GM18907 (cell line): ENCODE measurements at regions not wholly inside any gene's neighbourhood (a gene's known extent, or its start where the extent isn't known, plus 50 kb on each side); places are given as distances from the start of the nearest gene placed in this dataset.

ENCODE experiments used
- ATAC-seq: cut with Tn5 transposase; IDR thresholded peaks from one replicate; pipeline ENCODE4 v1.9.1; 2021; ENCODE audit warnings: mild to moderate bottlenecking, moderate library complexity; ENCODE audit not compliant: unreplicated experiment

- no peak for ATAC-seq
These were observed 173.2 kb upstream of the SOX4 start for GRCh38 chr6:21420146-21420878.

DNA sequence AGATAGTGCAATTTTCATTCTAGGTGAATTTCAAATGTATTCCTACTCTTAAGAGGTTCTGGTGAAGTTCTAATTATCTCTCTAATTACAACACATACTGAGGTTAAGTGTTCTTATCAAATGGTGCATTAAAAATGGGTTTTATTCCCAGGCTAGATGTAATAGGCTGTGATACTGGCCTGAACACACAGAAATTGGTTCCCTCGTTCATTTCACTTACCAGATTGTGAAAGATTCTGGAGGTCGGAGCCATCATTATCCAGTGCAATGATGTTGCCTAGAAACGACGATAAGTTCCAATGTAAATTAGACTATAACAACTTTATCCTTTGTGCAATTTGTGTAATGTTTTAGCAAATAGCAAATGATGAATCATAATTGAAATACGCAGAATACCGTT, 172.6 kb upstream of the SOX4 start:
- no peak for ATAC-seq

DNA sequence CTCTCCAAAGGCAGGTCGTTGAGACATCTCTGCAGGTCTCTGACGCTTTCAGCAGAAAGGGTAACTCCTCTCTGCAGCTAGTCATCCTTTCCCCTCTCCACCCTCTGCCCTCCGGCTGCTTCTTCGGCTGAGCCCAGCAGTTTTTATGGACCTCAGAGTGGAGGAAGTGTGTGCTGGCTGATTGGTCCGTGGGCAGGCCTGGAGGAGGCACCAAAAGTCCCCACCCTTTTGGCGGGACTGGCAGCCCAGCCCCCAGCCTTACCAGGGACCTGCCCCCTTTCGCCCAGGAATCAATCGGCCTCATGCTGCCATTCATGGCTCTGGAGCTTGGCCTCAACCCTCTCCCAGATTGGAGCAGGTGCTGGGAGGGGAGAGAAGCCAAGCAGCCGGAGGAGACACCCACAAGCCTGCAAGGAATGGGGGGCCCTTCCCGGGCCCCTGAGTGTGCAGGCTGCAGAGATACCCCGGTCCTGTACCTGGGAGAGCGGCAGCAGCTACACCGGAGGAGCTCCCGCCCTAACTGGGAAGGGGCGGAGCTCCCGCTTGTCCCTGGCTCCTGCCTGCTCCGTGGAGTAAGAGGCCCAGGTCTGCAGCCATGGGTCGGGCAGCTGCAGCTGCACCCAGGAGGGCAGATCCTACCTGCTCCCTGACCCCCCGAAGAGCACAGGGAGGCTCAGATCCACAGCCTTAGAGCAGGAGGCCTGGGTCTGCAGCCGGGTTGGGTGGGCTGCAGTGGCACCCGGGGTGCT, 170.3 kb upstream of the SOX4 start:
- no peak for ATAC-seq

- no peak for ATAC-seq
These were observed 166.6 kb upstream of the SOX4 start for GRCh38 chr6:21426841-21427490.

DNA sequence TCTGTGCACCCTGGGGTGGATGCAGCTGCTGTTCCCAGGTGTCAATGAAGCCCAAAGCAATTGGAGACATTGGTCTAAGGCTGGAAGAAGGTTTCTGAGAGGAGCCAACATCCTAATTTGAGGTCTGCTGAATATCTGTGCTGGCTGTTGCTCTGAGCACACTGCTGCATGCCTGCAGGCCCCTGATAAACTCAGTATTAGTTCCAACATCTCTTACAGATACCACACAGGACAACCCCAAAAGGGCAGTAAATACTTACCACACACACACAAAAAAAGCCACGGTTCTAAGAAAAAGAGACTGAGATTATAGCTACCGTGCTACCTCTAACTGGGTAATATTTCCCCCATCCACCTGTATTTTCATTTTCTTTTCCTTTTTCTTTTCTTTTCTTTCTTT, 164.3 kb upstream of the SOX4 start:
- ATAC-seq = no peak

GRCh38 chr6:21431526-21431925, 162.0 kb upstream of the SOX4 start:
- no peak for ATAC-seq

DNA sequence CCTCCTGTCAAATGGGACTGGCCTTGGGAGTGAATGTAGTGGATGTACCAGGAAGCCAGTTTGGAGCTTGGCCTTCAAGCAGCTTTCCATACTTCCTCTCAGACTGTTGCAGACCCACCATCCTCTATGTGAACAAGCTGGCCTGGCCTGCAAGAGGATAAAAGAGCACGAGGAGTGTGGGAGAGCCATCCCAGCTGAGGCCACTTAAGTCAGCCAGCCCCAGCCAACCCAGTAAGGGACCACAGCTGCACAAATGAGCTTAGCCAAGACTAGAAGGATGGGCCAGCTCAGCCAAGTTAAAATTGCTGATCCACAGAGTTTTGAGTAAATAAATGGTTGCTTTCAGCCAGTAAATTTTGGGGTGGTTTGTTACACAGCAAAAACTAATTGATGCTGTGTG, 156.9 kb upstream of the SOX4 start:
- no peak for ATAC-seq

- no peak for ATAC-seq
These were observed 156.0 kb upstream of the SOX4 start for GRCh38 chr6:21437581-21437980.

GRCh38 chr6:21438237-21438985, 155.1 kb upstream of the SOX4 start:
- ATAC-seq = peak; percentile 99

DNA sequence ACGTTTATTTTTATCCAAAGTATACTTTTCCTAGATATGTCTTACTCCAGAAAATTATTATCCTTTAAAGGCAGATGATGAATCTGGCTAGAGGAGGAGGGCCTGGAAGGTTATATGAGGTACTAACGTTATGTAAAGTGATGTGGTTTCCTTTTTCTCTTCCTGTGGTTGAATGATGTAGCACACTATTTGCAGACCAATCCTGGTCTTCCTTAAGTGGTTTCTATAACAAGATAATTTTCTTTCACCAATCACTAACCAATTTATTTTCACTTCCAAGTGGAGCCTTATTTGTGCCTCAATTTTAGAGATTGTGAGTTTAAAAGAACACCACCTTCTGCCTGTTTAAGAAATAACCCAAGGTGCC, 154.6 kb upstream of the SOX4 start:
- peak; percentile 67 for ATAC-seq

GRCh38 chr6:21441386-21441785, 152.2 kb upstream of the SOX4 start:
- no peak for ATAC-seq

GRCh38 chr6:21442874-21443273, 150.7 kb upstream of the SOX4 start:
- no peak for ATAC-seq

GRCh38 chr6:21444711-21445260, 148.8 kb upstream of the SOX4 start:
- no peak for ATAC-seq

- ATAC-seq = no peak
These were observed 145.6 kb upstream of the SOX4 start for GRCh38 chr6:21447987-21448386.

DNA sequence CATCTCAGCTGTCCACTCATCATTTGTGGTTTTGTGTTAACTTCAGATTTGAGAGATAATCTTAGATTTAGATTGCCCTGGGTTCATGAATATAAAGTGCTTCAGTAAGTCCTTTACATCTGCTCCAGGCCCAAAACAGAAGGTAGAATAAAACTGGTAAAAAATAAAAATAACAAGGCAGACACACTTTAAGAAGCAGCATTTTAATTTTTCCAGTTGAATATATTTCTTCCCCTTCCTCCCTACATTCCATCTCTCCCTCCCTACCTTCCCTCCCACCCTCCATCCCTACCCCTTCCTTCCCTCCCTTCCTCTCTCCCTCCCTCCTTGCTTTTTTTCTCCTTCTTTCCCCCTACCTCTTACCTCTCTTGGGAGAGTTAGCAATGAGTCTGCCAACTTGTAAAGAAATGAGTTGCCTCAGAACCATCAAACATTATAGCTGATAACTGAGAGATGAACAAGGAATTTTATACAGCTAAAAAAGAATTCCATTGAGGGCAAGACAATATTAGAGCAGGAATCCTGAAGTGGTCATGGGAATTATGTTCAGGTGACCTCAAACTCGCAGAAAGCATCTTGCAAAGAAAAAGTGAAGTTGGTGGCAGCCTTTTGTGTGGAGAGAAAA, 145.0 kb upstream of the SOX4 start:
- ATAC-seq = no peak

DNA sequence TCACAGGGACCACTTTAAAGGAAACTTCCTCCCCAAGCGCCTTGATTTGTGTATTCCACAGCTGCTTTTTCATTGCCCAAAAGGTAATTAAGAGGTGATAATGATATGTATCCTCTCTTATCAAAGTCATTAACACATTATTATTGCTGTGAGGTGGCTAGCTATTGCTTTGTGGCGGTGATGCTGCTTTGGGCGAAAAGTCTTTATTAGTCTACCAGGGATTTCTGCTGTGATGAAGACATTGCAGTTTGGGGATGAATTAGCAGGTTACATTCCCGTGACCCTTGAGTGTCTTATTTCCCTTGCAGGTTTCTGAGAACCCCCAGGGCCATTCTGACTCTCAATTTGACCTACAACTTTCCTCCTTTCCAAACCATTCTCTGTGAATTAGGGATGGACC, 143.4 kb upstream of the SOX4 start:
- no peak for ATAC-seq

GRCh38 chr6:21450628-21451027, 142.9 kb upstream of the SOX4 start:
- ATAC-seq = no peak

DNA sequence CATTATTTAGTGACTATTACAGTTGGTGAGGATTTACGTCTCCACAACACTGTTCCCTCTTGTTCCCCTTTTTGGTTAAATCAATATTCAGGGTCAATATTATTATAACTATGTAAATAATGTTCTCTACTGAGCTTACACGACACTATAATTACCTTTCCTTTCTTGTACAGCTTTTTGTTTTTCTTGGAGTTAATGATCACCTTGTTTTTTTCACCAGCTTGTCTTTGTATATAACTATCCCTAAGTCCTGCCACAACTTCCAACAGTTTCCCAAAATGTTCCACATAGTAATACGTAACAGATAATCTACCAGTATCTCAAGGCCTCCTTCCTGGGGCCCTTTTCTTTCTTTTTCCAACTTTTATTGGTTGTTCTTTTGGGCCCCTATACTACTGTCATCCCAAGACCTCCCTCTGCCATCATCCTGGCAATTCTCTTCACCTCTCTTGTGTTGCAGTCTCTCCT, 142.0 kb upstream of the SOX4 start:
- no peak for ATAC-seq

DNA sequence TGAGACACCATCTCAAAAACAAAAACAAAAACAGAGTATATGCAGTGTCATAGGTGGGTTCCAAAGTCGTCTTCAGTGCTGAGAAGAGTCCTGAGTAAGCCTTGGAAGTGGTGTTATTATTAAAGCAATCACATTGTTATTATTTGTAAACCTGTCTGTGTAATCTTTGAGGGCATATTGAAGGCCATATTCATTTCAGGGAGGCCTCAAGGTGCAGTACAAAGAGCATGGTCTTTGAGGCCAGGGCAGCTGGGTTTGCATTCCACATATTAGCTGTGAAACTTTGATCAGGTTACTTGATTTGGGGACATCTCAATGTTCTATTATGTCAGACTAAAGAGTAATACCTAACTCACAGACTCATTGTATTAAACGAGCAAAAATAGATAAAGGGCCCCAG, 139.3 kb upstream of the SOX4 start:
- ATAC-seq = no peak

GRCh38 chr6:21455071-21455470, 138.5 kb upstream of the SOX4 start:
- no peak for ATAC-seq

- no peak for ATAC-seq
These were observed 135.9 kb upstream of the SOX4 start for GRCh38 chr6:21457647-21458046.
